Testis (tissue), 2 donors: ENCODE measurements at regions not wholly inside any gene's neighbourhood (a gene's known extent, or its start where the extent isn't known, plus 50 kb on each side); places are given as distances from the start of the nearest gene placed in this dataset.

Experiments used
- DNase-seq: peaks from one replicate; pipeline ENCODE4 v3.0.0-alpha.2; 2019
- H3K27ac ChIP-seq, 2 donors: fragments of 200-600 bp; sonication (generic); one replicate each; pipeline ENCODE4 v1.5.1; 2019
- H3K27me3 ChIP-seq: fragments of 200-600 bp; sonication (generic); one replicate; pipeline ENCODE4 v1.5.1; 2019
- H3K36me3 ChIP-seq: fragments of 200-600 bp; sonication (generic); one replicate; pipeline ENCODE4 v1.5.1; 2017; ENCODE audit warnings: low read depth; ENCODE audit errors: missing control alignments
- H3K4me1 ChIP-seq: fragments of 200-600 bp; sonication (generic); one replicate; pipeline ENCODE4 v1.5.1; 2019
- H3K4me3 ChIP-seq, 2 donors: fragments of 200-600 bp; sonication (generic); one replicate each; pipeline ENCODE4 v1.5.1; 2017 to 2019
- H3K9me3 ChIP-seq: fragments of 200-600 bp; sonication (generic); one replicate; pipeline ENCODE4 v1.5.1; 2017
- POLR2A ChIP-seq: fragments of 450-650 bp; IDR thresholded peaks from one replicate; pipeline ENCODE4 v1.6.1; 2017; ENCODE audit warnings: antibody characterized with exemption, mild to moderate bottlenecking, moderate library complexity
- WGBS, 2 donors: methylation state at CpG; one replicate each; pipeline ENCODE4 v1.1.5; 2018; 5-methylcytosine and 5-hydroxymethylcytosine counted together
- intact Hi-C: fragments of 100-400 bp; cut with DNase I; formaldehyde crosslinking; loops from one replicate; pipeline ENCODE4 v1.15.1; 2023; ENCODE audit warnings: low total_unique reads
- TF ChIP-seq, protein P1 (sequence below), 3 experiments: fragments of 450-650 bp in 2 of 3; fragments of 200-600 bp in 1 of 3; sonication (generic) in 1 of 3; IDR thresholded peaks; one replicate each; pipeline ENCODE4 v1.5.1; 2016 to 2019; ENCODE audit warnings: antibody characterized with exemption in 3 of 3, mild to moderate bottlenecking in 2 of 3, moderate library complexity in 1 of 3

DNA sequence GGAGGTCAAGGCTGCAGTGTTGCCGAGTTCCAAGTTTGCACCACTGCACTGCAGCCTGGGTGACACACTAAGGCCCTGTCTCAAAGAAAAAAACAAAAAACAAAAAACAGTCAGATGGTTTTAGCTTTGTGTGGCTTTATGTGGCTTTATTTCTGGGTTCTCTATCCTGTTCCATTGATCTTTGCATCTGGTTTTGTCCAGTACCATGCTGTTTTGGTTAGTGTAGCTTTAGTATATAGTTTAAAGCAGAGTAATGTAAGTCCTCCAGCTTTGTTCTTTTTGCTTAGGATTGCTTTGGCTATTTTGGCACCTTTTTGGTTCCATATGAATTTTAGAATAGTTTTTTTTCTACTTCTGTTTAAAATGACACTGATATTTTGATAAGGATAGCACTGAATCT is 225.5 kb downstream of the HDGFL1 start:
- H3K27ac ChIP-seq, result no peak overlapping the region
- no peaks in the 10 kb centered on the region for H3K4me1 ChIP-seq
- no peaks in the 10 kb centered on the region for H3K9me3 ChIP-seq
- no peaks in the 10 kb centered on the region for H3K27me3 ChIP-seq
- intact Hi-C loops, result no loop called here
- no peak for DNase-seq
- H3K4me3 ChIP-seq, result no peak overlapping the region
- 89 to 96% methylated on average over 1 of the region's 1 CpG for WGBS, 2 donors
- TF ChIP-seq, protein P1, sequence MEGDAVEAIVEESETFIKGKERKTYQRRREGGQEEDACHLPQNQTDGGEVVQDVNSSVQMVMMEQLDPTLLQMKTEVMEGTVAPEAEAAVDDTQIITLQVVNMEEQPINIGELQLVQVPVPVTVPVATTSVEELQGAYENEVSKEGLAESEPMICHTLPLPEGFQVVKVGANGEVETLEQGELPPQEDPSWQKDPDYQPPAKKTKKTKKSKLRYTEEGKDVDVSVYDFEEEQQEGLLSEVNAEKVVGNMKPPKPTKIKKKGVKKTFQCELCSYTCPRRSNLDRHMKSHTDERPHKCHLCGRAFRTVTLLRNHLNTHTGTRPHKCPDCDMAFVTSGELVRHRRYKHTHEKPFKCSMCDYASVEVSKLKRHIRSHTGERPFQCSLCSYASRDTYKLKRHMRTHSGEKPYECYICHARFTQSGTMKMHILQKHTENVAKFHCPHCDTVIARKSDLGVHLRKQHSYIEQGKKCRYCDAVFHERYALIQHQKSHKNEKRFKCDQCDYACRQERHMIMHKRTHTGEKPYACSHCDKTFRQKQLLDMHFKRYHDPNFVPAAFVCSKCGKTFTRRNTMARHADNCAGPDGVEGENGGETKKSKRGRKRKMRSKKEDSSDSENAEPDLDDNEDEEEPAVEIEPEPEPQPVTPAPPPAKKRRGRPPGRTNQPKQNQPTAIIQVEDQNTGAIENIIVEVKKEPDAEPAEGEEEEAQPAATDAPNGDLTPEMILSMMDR (IDR thresholded peaks at IDR 0.05), result no peak
- TF ChIP-seq POLR2A, result no peak
- no peaks in the 10 kb centered on the region for H3K36me3 ChIP-seq

DNA sequence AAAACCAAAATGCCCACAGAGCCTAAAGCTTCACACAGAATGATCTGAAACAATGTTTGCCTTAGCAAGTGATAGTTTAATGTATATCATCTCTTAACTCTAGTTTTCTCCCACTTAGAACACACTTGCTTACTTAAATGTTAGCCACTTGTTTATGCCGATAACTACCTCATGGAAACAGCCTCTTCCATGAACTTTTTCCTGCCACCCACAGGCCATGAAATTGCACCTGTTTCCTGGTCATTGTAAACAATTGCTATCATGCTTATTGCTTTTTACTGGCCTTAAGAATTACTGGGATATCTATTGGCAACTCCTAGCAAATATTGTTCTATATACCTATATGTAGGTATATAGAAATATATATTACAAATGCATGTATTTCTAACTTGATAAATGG is 231.1 kb downstream of the HDGFL1 start:
- DNase-seq, result no peak
- no peak for TF ChIP-seq POLR2A
- TF ChIP-seq, protein P1 (IDR thresholded peaks at IDR 0.05), result no peak

GRCh38 chr6:22801831-22802230 is 232.5 kb downstream of the HDGFL1 start:
- intact Hi-C loops, result no loop called here
- TF ChIP-seq, protein P1 (IDR thresholded peaks at IDR 0.05), result no peak
- TF ChIP-seq POLR2A, result no peak
- no peak overlapping the region for H3K27ac ChIP-seq
- H3K27me3 ChIP-seq, result no peaks in the 10 kb centered on the region
- H3K9me3 ChIP-seq, result no peaks in the 10 kb centered on the region
- WGBS, 2 donors, result 89 to 98% methylated on average over 2 of the region's 2 CpGs
- H3K4me3 ChIP-seq, result no peak overlapping the region
- no peak for DNase-seq
- H3K36me3 ChIP-seq, result no peaks in the 10 kb centered on the region
- H3K4me1 ChIP-seq, result no peaks in the 10 kb centered on the region

More for the DNA sequence above, 231.1 kb downstream of the HDGFL1 start:
- no peaks in the 10 kb centered on the region for H3K27me3 ChIP-seq
- 74 to 94% methylated on average over 1 of the region's 1 CpG for WGBS, 2 donors
- no peak overlapping the region for H3K4me3 ChIP-seq
- H3K9me3 ChIP-seq, result no peaks in the 10 kb centered on the region
- no peaks in the 10 kb centered on the region for H3K36me3 ChIP-seq
- H3K4me1 ChIP-seq, result no peaks in the 10 kb centered on the region
- intact Hi-C loops, result no loop called here
- H3K27ac ChIP-seq, result no peak overlapping the region

DNA sequence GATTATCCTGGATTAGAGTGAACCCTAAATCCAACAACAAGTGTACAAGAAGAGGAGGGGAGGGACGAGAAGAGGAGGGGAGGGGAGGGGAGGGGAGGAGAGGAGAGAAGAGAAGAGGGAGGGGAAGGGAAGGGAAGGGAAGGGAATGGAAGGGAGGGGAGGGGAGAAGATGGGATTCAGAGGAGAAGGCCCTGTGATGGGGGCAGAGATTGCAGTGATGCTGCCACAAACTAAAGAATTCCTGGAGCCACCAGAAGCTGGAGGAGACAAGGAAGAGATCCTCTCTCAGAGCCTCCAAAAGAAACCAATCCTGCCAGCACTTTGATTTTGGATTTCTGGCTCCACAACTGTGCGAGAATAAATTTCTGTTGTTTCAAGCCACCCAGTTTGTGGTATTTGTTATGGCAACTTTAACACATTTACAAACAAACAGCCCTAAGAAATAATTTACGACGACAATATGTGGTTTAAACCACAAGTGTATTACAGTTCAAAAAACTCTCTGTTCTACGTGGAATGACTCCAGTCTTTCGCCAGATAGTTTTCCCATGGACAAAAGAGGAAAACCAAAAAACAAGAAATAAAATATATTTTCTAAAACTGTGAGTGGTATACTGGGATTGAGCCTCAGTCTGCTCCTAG is 235.4 kb downstream of the HDGFL1 start:
- H3K9me3 ChIP-seq, result no peaks in the 10 kb centered on the region
- no peak overlapping the region for H3K27ac ChIP-seq
- 75 to 82% methylated on average over 6 of the region's 6 CpGs for WGBS, 2 donors
- H3K27me3 ChIP-seq, result no peaks in the 10 kb centered on the region
- no peaks in the 10 kb centered on the region for H3K36me3 ChIP-seq
- H3K4me1 ChIP-seq, result no peaks in the 10 kb centered on the region
- H3K4me3 ChIP-seq, result no peak overlapping the region
- TF ChIP-seq, protein P1 (IDR thresholded peaks at IDR 0.05), result no peak
- no peak for TF ChIP-seq POLR2A
- intact Hi-C loops, result no loop called here
- no peak for DNase-seq

- Histone ChIP-seq H3K27ac (no peak overlapping the region), H3K27me3 (no peaks in the 10 kb centered on the region), H3K4me3 (no peak overlapping the region), H3K36me3 (no peaks in the 10 kb centered on the region), H3K4me1 (no peaks in the 10 kb centered on the region), H3K9me3 (no peaks in the 10 kb centered on the region)
- no peak for TF ChIP-seq POLR2A
- TF ChIP-seq, protein P1 (IDR thresholded peaks at IDR 0.05), result no peak
- WGBS, 2 donors, result 90 to 91% methylated on average over 1 of the region's 1 CpG
- DNase-seq, result no peak
- intact Hi-C loops, result no loop called here
Observed at GRCh38 chr6:22807261-22807660, 237.9 kb downstream of the HDGFL1 start.
